A549 (cell line): ENCODE measurements at regions not wholly inside any gene's neighbourhood (a gene's known extent, or its start where the extent isn't known, plus 50 kb on each side); places are given as distances from the start of the nearest gene placed in this dataset.

ENCODE experiments used
- CBX2 ChIP-seq: fragments of 200-600 bp; sonication (generic); IDR thresholded peaks from 2 replicates; pipeline ENCODE4 v1.6.1; 2016; ENCODE audit warnings: low read depth, mild to moderate bottlenecking, borderline replicate concordance
- E2F6 ChIP-seq: IDR thresholded peaks from 2 replicates; pipeline ENCODE4 v1.6.1; 2012; ENCODE audit warnings: low read depth, borderline replicate concordance
- EP300 ChIP-seq, 2 experiments: fragments of >200 bp; sonication (Bioruptor Twin); formaldehyde crosslinking; IDR thresholded peaks; 2 replicates in 1 of 2; 3 replicates in 1 of 2; pipeline ENCODE4 v1.6.1; 2016 to 2017
- MAFK ChIP-seq: fragments of 450-650 bp; IDR thresholded peaks from 2 replicates; pipeline ENCODE4 v1.6.1; 2014; ENCODE audit not compliant: partially characterized antibody
- POLR2A ChIP-seq: IDR thresholded peaks from 2 replicates; pipeline ENCODE4 v1.6.1; 2012; ENCODE audit warnings: mild to moderate bottlenecking, low read length
- RFX5 ChIP-seq: fragments of 450-650 bp; IDR thresholded peaks from 2 replicates; pipeline ENCODE4 v1.7.1; 2014; ENCODE audit warnings: antibody characterized with exemption, mild to moderate bottlenecking, moderate library complexity
- RNF2 ChIP-seq: fragments of 200-600 bp; sonication (generic); IDR thresholded peaks from 2 replicates; pipeline ENCODE4 v1.6.1; 2016; ENCODE audit warnings: low read depth, mild to moderate bottlenecking, antibody characterized with exemption, moderate library complexity, borderline replicate concordance
- TF ChIP-seq, protein P1 (sequence below): fragments of >200 bp; sonication (Bioruptor Twin); formaldehyde crosslinking; IDR thresholded peaks from 3 replicates; pipeline ENCODE4 v1.5.1; 2016
- TF ChIP-seq, protein P2 (sequence below): fragments of 150-350 bp; IDR thresholded peaks from 2 replicates; pipeline ENCODE4 v1.6.1; 2014; ENCODE audit warnings: low read depth, mild to moderate bottlenecking, low read length
- TF ChIP-seq, protein P3 (sequence below): fragments of 450-650 bp; IDR thresholded peaks from 2 replicates; pipeline ENCODE4 v1.6.1; 2014; ENCODE audit warnings: antibody characterized with exemption

GRCh38 chr7:12161146-12161545, 49.9 kb upstream of the TMEM106B start:
- no peak for TF ChIP-seq MAFK
- TF ChIP-seq, protein P1, sequence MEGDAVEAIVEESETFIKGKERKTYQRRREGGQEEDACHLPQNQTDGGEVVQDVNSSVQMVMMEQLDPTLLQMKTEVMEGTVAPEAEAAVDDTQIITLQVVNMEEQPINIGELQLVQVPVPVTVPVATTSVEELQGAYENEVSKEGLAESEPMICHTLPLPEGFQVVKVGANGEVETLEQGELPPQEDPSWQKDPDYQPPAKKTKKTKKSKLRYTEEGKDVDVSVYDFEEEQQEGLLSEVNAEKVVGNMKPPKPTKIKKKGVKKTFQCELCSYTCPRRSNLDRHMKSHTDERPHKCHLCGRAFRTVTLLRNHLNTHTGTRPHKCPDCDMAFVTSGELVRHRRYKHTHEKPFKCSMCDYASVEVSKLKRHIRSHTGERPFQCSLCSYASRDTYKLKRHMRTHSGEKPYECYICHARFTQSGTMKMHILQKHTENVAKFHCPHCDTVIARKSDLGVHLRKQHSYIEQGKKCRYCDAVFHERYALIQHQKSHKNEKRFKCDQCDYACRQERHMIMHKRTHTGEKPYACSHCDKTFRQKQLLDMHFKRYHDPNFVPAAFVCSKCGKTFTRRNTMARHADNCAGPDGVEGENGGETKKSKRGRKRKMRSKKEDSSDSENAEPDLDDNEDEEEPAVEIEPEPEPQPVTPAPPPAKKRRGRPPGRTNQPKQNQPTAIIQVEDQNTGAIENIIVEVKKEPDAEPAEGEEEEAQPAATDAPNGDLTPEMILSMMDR, result no peak
- TF ChIP-seq RFX5, result no peak
- TF ChIP-seq, protein P2, sequence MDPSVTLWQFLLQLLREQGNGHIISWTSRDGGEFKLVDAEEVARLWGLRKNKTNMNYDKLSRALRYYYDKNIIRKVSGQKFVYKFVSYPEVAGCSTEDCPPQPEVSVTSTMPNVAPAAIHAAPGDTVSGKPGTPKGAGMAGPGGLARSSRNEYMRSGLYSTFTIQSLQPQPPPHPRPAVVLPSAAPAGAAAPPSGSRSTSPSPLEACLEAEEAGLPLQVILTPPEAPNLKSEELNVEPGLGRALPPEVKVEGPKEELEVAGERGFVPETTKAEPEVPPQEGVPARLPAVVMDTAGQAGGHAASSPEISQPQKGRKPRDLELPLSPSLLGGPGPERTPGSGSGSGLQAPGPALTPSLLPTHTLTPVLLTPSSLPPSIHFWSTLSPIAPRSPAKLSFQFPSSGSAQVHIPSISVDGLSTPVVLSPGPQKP, result no peak
- TF ChIP-seq, protein P3, sequence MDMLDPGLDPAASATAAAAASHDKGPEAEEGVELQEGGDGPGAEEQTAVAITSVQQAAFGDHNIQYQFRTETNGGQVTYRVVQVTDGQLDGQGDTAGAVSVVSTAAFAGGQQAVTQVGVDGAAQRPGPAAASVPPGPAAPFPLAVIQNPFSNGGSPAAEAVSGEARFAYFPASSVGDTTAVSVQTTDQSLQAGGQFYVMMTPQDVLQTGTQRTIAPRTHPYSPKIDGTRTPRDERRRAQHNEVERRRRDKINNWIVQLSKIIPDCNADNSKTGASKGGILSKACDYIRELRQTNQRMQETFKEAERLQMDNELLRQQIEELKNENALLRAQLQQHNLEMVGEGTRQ, result no peak
- TF ChIP-seq POLR2A, result no peak
- TF ChIP-seq EP300 (IDR thresholded peaks at IDR 0.05), result no peak
- TF ChIP-seq CBX2, result no peak
- no peak for TF ChIP-seq RNF2
- TF ChIP-seq E2F6, result no peak
